DND-41 (cell line): ENCODE measurements at regions not wholly inside any gene's neighbourhood (a gene's known extent, or its start where the extent isn't known, plus 50 kb on each side); places are given as distances from the start of the nearest gene placed in this dataset.

Experiments used
- ATAC-seq: fragments of 200-7000 bp; cut with Tn5 transposase; 3 replicates; pipeline ENCODE4 v1.9.1; 2021; ENCODE audit warnings: low read depth; ENCODE audit not compliant: insufficient read depth
- DNase-seq: peaks from one replicate; pipeline ENCODE4 v3.0.0-alpha.2; 2020
- H2AFZ ChIP-seq: 2 replicates; pipeline ENCODE4 v1.6.0; 2012; ENCODE audit warnings: low read depth, low read length
- H3K27ac ChIP-seq: 2 replicates; pipeline ENCODE4 v1.5.1; 2012; ENCODE audit warnings: low read length, inconsistent platforms
- H3K27me3 ChIP-seq: fragments of 200-600 bp; sonication (generic); 2 replicates; pipeline ENCODE4 v1.6.0; 2012; ENCODE audit warnings: low read length, mild to moderate bottlenecking, inconsistent platforms; ENCODE audit not compliant: insufficient read depth, poor library complexity
- H3K36me3 ChIP-seq: 2 replicates; pipeline ENCODE4 v1.5.1; 2012; ENCODE audit warnings: low read length, inconsistent platforms; ENCODE audit not compliant: insufficient read depth
- H3K4me1 ChIP-seq: 2 replicates; pipeline ENCODE4 v1.5.1; 2012; ENCODE audit warnings: mild to moderate bottlenecking, low read length; ENCODE audit not compliant: insufficient read depth
- H3K4me2 ChIP-seq: 2 replicates; pipeline ENCODE4 v1.6.0; 2012; ENCODE audit warnings: mild to moderate bottlenecking, moderate library complexity, low read length, inconsistent platforms; ENCODE audit not compliant: insufficient read depth
- H3K4me3 ChIP-seq, 2 experiments: fragments of 200-600 bp in 1 of 2; shearing (Covaris generic) in 1 of 2; 2 replicates each; pipeline ENCODE4 v1.5.1; 2012 to 2016; ENCODE audit warnings: inconsistent platforms in 2 of 2, low read length in 2 of 2, mild to moderate bottlenecking in 2 of 2, low read depth in 1 of 2, moderate library complexity in 1 of 2
- H3K79me2 ChIP-seq: 2 replicates; pipeline ENCODE4 v1.6.0; 2012; ENCODE audit warnings: low read length, inconsistent platforms; ENCODE audit not compliant: insufficient read depth
- H3K9ac ChIP-seq: 2 replicates; pipeline ENCODE4 v1.6.0; 2012; ENCODE audit warnings: low read depth, mild to moderate bottlenecking, inconsistent platforms, low read length, moderate library complexity
- H3K9me3 ChIP-seq: 2 replicates; pipeline ENCODE4 v1.5.1; 2012; ENCODE audit warnings: low read length, moderate library complexity, mild to moderate bottlenecking, inconsistent platforms; ENCODE audit not compliant: insufficient read depth, severe bottlenecking
- H4K20me1 ChIP-seq: 2 replicates; pipeline ENCODE4 v1.6.0; 2012; ENCODE audit warnings: low read length; ENCODE audit not compliant: insufficient read depth
- EZH2 ChIP-seq: IDR thresholded peaks from 3 replicates; pipeline ENCODE4 v1.6.1; 2012; ENCODE audit warnings: borderline replicate concordance, low read depth, mild to moderate bottlenecking, moderate library complexity, low read length, inconsistent platforms; ENCODE audit not compliant: severe bottlenecking
- TF ChIP-seq, protein P1 (sequence below): IDR thresholded peaks from 2 replicates; pipeline ENCODE4 v1.5.1; 2012; ENCODE audit warnings: borderline replicate concordance, low read length, moderate library complexity, mild to moderate bottlenecking; ENCODE audit not compliant: poor library complexity, severe bottlenecking; ENCODE audit errors: extremely low read depth

DNA sequence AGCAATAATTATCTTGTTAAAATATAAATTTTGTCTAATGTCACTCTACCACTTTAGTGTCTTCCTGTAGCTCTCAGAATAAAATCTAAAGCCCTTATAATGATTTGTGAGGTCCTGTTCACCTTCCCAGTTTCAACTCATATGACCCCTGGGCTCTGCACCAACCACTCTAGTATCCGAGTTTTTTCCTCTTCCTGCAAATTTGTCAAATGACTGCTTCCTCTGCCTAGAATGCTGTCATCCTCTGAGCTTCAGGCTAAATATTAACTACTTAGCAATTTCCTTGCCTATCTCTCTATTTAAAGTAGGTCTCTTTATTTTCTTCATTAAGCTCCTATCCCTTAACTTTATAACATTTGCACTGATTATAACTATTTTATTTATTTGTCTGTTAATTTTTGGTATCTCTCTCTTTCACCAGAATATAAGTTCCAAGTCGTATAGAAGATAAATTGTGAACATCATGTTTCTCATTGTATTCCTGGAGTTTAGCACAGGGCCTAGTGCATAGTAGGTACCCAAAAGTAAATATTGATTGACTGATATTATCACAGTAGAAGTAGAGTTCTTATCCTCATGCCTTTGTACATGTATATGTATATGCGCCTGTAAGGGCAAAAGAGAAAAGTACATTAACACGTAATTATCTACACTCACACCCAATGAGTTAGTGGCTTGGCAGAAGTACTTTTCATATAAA, 196.0 kb downstream of the BCAT1 start:
- H3K27me3 ChIP-seq = no peaks in the 10 kb centered on the region
- no peaks in the 10 kb centered on the region for H3K79me2 ChIP-seq
- H3K4me1 ChIP-seq = no peaks in the 10 kb centered on the region
- H3K9me3 ChIP-seq = no peaks in the 10 kb centered on the region
- no peak overlapping the region for H2AFZ ChIP-seq
- TF ChIP-seq EZH2 = no peak
- TF ChIP-seq, protein P1, sequence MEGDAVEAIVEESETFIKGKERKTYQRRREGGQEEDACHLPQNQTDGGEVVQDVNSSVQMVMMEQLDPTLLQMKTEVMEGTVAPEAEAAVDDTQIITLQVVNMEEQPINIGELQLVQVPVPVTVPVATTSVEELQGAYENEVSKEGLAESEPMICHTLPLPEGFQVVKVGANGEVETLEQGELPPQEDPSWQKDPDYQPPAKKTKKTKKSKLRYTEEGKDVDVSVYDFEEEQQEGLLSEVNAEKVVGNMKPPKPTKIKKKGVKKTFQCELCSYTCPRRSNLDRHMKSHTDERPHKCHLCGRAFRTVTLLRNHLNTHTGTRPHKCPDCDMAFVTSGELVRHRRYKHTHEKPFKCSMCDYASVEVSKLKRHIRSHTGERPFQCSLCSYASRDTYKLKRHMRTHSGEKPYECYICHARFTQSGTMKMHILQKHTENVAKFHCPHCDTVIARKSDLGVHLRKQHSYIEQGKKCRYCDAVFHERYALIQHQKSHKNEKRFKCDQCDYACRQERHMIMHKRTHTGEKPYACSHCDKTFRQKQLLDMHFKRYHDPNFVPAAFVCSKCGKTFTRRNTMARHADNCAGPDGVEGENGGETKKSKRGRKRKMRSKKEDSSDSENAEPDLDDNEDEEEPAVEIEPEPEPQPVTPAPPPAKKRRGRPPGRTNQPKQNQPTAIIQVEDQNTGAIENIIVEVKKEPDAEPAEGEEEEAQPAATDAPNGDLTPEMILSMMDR = no peak
- H3K4me2 ChIP-seq = no peak overlapping the region
- no peak overlapping the region for H3K4me3 ChIP-seq
- H4K20me1 ChIP-seq = no peaks in the 10 kb centered on the region
- ATAC-seq = no peak
- no peaks in the 10 kb centered on the region for H3K36me3 ChIP-seq
- DNase-seq = no peak
- no peak overlapping the region for H3K27ac ChIP-seq
- H3K9ac ChIP-seq = no peak overlapping the region

DNA sequence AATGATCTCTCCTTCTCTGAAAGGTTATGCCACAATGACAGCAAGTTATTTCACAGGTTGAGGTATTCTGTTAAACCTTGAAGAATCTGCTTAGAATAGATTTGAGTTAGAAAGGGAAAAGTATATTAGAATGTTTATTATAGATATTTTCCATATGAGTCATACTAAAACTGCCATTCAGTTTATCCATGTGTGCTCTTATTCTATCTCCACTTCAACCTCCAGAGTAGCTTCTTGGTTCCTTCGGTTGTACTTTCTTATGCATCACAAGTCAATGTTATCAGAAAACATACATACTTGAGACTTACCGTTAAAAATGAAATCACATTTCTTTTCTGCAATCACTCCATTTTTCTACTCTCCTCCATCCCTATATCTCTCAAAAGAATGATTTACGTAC, 197.7 kb downstream of the BCAT1 start:
- H3K27me3 ChIP-seq = no peaks in the 10 kb centered on the region
- no peaks in the 10 kb centered on the region for H3K36me3 ChIP-seq
- H3K9ac ChIP-seq = no peak overlapping the region
- H3K9me3 ChIP-seq = no peaks in the 10 kb centered on the region
- H3K4me3 ChIP-seq = no peak overlapping the region
- no peaks in the 10 kb centered on the region for H3K4me1 ChIP-seq
- H3K79me2 ChIP-seq = no peaks in the 10 kb centered on the region
- no peak overlapping the region for H3K27ac ChIP-seq
- H3K4me2 ChIP-seq = no peak overlapping the region
- ATAC-seq = no peak
- no peak overlapping the region for H2AFZ ChIP-seq
- no peaks in the 10 kb centered on the region for H4K20me1 ChIP-seq
- no peak for DNase-seq
- TF ChIP-seq, protein P1 = no peak
- TF ChIP-seq EZH2 = no peak

DNA sequence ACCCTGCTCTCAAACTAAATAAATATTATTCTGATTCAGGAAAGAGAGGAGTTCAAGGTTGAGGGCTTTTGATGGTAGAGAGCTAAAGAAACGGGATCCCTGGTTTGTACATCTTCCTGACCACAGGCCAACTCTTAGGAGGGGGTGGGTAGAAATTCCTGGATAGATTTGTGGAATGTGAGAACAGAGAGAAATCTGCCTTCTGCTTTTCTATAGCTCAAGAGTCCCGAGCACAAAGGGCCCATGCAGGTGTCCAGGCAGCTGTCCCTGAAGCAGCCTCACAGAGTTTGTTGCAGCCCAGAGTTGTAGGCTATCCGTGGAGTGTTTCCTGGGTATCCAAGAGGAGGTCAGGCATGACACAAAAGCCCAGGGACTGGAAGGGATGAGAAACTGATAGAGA, 198.6 kb downstream of the BCAT1 start:
- H3K9me3 ChIP-seq = no peaks in the 10 kb centered on the region
- no peaks in the 10 kb centered on the region for H3K79me2 ChIP-seq
- ATAC-seq = no peak
- H3K4me2 ChIP-seq = no peak overlapping the region
- H3K4me3 ChIP-seq = no peak overlapping the region
- no peak overlapping the region for H3K9ac ChIP-seq
- H3K27ac ChIP-seq = no peak overlapping the region
- DNase-seq = no peak
- H3K27me3 ChIP-seq = no peaks in the 10 kb centered on the region
- TF ChIP-seq EZH2 = no peak
- TF ChIP-seq, protein P1 = no peak
- no peaks in the 10 kb centered on the region for H3K36me3 ChIP-seq
- H2AFZ ChIP-seq = no peak overlapping the region
- no peaks in the 10 kb centered on the region for H4K20me1 ChIP-seq
- H3K4me1 ChIP-seq = no peaks in the 10 kb centered on the region
